NCI-H1930 (cell line): ENCODE measurements at regions not wholly inside any gene's neighbourhood (a gene's known extent, or its start where the extent isn't known, plus 50 kb on each side); places are given as distances from the start of the nearest gene placed in this dataset.
"Not testable (repeated sequence)": the region's sequence is repeated elsewhere in the genome, so short reads cannot be mapped to it uniquely, and the experiment has no call there.

Experiments used
- DNase-seq, 2 experiments: peaks; one replicate each; lab custom pipeline; 2025; lab: John Stamatoyannopoulos, UW

GRCh38 chr14:44453433-44454171 is 53.5 kb downstream of the FSCB start:
- no peak for DNase-seq

GRCh38 chr14:44450232-44450631 is 56.9 kb downstream of the FSCB start:
- not testable (repeated sequence) for DNase-seq

- DNase-seq = no peak
Measured at GRCh38 chr14:44449680-44450079, 57.4 kb downstream of the FSCB start.

GRCh38 chr14:44448951-44449358 is 58.1 kb downstream of the FSCB start:
- DNase-seq = no peak

- DNase-seq = no peak
Measured at GRCh38 chr14:44446965-44447364, 60.1 kb downstream of the FSCB start.

- DNase-seq = no peak
Measured at GRCh38 chr14:44444454-44444853, 62.6 kb downstream of the FSCB start.

- no peak for DNase-seq
Measured at GRCh38 chr14:44438936-44439335, 68.1 kb downstream of the FSCB start.

GRCh38 chr14:44438221-44438620 is 68.9 kb downstream of the FSCB start:
- no peak for DNase-seq

GRCh38 chr14:44436458-44436857 is 70.6 kb downstream of the FSCB start:
- no peak for DNase-seq

- DNase-seq = no peak
Measured at GRCh38 chr14:44428231-44428945, 78.7 kb downstream of the FSCB start.

- no peak for DNase-seq
Measured at GRCh38 chr14:44422699-44423098, 84.4 kb downstream of the FSCB start.

- DNase-seq = no peak
Measured at GRCh38 chr14:44420226-44420625, 86.9 kb downstream of the FSCB start.

GRCh38 chr14:44418856-44419255 is 88.2 kb downstream of the FSCB start:
- no peak for DNase-seq

GRCh38 chr14:44417809-44418208 is 89.3 kb downstream of the FSCB start:
- DNase-seq = no peak

- DNase-seq = no peak
Measured at GRCh38 chr14:44414646-44415045, 92.4 kb downstream of the FSCB start.

GRCh38 chr14:44412858-44413569 is 94.1 kb downstream of the FSCB start:
- DNase-seq = no peak

GRCh38 chr14:44405011-44405486 is 102.0 kb downstream of the FSCB start:
- no peak for DNase-seq

GRCh38 chr14:44404599-44404998 is 102.5 kb downstream of the FSCB start:
- DNase-seq = no peak

GRCh38 chr14:44404036-44404435 is 103.0 kb downstream of the FSCB start:
- no peak for DNase-seq

GRCh38 chr14:44403193-44403592 is 103.9 kb downstream of the FSCB start:
- DNase-seq = no peak

- DNase-seq = no peak
Measured at GRCh38 chr14:44396226-44396625, 110.9 kb downstream of the FSCB start.

GRCh38 chr14:44392984-44393383 is 114.1 kb downstream of the FSCB start:
- no peak for DNase-seq

GRCh38 chr14:44388306-44388705 is 118.8 kb downstream of the FSCB start:
- no peak for DNase-seq
